Trophoblast cell (in vitro differentiated cells and primary cell): ENCODE measurements at regions not wholly inside any gene's neighbourhood (a gene's known extent, or its start where the extent isn't known, plus 50 kb on each side); places are given as distances from the start of the nearest gene placed in this dataset.
"Not testable (repeated sequence)": the region's sequence is repeated elsewhere in the genome, so short reads cannot be mapped to it uniquely, and the experiment has no call there.

Source experiments
- DNase-seq, 2 donors: peaks; one replicate each; pipeline ENCODE4 v3.0.0-alpha.2; 2016
- H2AFZ ChIP-seq: 2 replicates; pipeline ENCODE4 v1.6.1; 2013; ENCODE audit warnings: low read length, moderate library complexity, mild to moderate bottlenecking; ENCODE audit not compliant: insufficient read depth, poor library complexity
- H2AK5ac ChIP-seq: 2 replicates; pipeline ENCODE4 v1.6.1; 2013; ENCODE audit warnings: mild to moderate bottlenecking, low read length
- H2BK120ac ChIP-seq: 2 replicates; pipeline ENCODE4 v1.6.1; 2013; ENCODE audit warnings: low read length, mild to moderate bottlenecking, moderate library complexity; ENCODE audit not compliant: insufficient read depth, poor library complexity
- H2BK12ac ChIP-seq: 2 replicates; pipeline ENCODE4 v1.6.1; 2013; ENCODE audit warnings: mild to moderate bottlenecking, low read length, moderate library complexity
- H2BK5ac ChIP-seq: 2 replicates; pipeline ENCODE4 v1.6.1; 2013; ENCODE audit warnings: low read length, low read depth, moderate library complexity, mild to moderate bottlenecking; ENCODE audit not compliant: poor library complexity
- H3K14ac ChIP-seq: 2 replicates; pipeline ENCODE4 v1.6.1; 2013; ENCODE audit warnings: mild to moderate bottlenecking, low read length
- H3K18ac ChIP-seq: 2 replicates; pipeline ENCODE4 v1.6.1; 2013; ENCODE audit warnings: mild to moderate bottlenecking, low read length
- H3K23ac ChIP-seq: 2 replicates; pipeline ENCODE4 v1.6.1; 2013; ENCODE audit warnings: low read length
- H3K27ac ChIP-seq: 2 replicates; pipeline ENCODE4 v1.5.1; 2013; ENCODE audit warnings: low read depth, mild to moderate bottlenecking, inconsistent platforms, low read length, moderate library complexity
- H3K27me3 ChIP-seq: 2 replicates; pipeline ENCODE4 v1.6.1; 2013; ENCODE audit warnings: inconsistent platforms, mild to moderate bottlenecking, low read length, moderate library complexity; ENCODE audit not compliant: insufficient read depth
- H3K36me3 ChIP-seq, 2 experiments: 1 replicate in 1 of 2; 2 replicates in 1 of 2; pipeline ENCODE4 v1.6.1; 2013; ENCODE audit warnings: low read length in 2 of 2, mild to moderate bottlenecking in 2 of 2, moderate library complexity in 1 of 2; ENCODE audit not compliant: insufficient read depth in 2 of 2, control insufficient read depth in 1 of 2
- H3K4ac ChIP-seq: 2 replicates; pipeline ENCODE4 v1.6.1; 2013; ENCODE audit warnings: low read depth, mild to moderate bottlenecking, low read length, moderate library complexity
- H3K4me1 ChIP-seq, 2 experiments: 1 replicate in 1 of 2; 2 replicates in 1 of 2; pipeline ENCODE4 v1.6.1; 2013; ENCODE audit warnings: low read length in 2 of 2, mild to moderate bottlenecking in 2 of 2, moderate library complexity in 1 of 2; ENCODE audit not compliant: insufficient read depth in 2 of 2, control insufficient read depth in 1 of 2
- H3K4me2 ChIP-seq: 2 replicates; pipeline ENCODE4 v1.6.1; 2013; ENCODE audit warnings: inconsistent platforms, mild to moderate bottlenecking, low read length, moderate library complexity
- H3K4me3 ChIP-seq: 2 replicates; pipeline ENCODE4 v1.5.1; 2013; ENCODE audit warnings: mild to moderate bottlenecking, low read depth, low read length, inconsistent platforms
- H3K79me1 ChIP-seq: one replicate; pipeline ENCODE4 v1.6.1; 2013; ENCODE audit warnings: low read length
- H3K79me2 ChIP-seq: 2 replicates; pipeline ENCODE4 v1.6.1; 2013; ENCODE audit warnings: low read length, mild to moderate bottlenecking; ENCODE audit not compliant: control insufficient read depth, insufficient read depth, poor library complexity
- H3K9ac ChIP-seq: 2 replicates; pipeline ENCODE4 v1.6.1; 2013; ENCODE audit warnings: mild to moderate bottlenecking, low read length
- H3K9me3 ChIP-seq: 2 replicates; pipeline ENCODE4 v1.6.1; 2013; ENCODE audit warnings: low read depth, mild to moderate bottlenecking, control low read depth, inconsistent platforms, low read length; ENCODE audit not compliant: insufficient read depth
- H4K12ac ChIP-seq: 2 replicates; pipeline ENCODE4 v1.6.1; 2013; ENCODE audit warnings: low read depth, mild to moderate bottlenecking, low read length, moderate library complexity
- H4K8ac ChIP-seq: 2 replicates; pipeline ENCODE4 v1.6.1; 2013; ENCODE audit warnings: low read depth, mild to moderate bottlenecking, low read length, moderate library complexity
- H4K91ac ChIP-seq: one replicate; pipeline ENCODE4 v1.6.1; 2013; ENCODE audit warnings: low read depth, mild to moderate bottlenecking, low read length, moderate library complexity
- WGBS: extraction: QIAGEN DNeasy Blood & Tissue Kit; methylation state at CpG from one replicate; pipeline ENCODE4 v1.1.7; 2013; ENCODE audit warnings: missing lambda C conversion rate; ENCODE audit not compliant: insufficient read length, insufficient coverage; ENCODE audit errors: extremely low coverage; 5-methylcytosine and 5-hydroxymethylcytosine counted together

- Histone ChIP-seq H3K14ac (no peak overlapping the region), H3K18ac (no peak overlapping the region), H3K4ac (no peak overlapping the region), H3K23ac (no peak overlapping the region), H4K8ac (no peak overlapping the region), H3K36me3 (no peaks in the 10 kb centered on the region), H3K9ac (no peak overlapping the region), H2BK12ac (no peak overlapping the region), H3K79me2 (no peaks in the 10 kb centered on the region), H3K9me3 (no peaks in the 10 kb centered on the region), H3K4me2 (no peak overlapping the region), H2BK5ac (no peak overlapping the region), H2BK120ac (no peak overlapping the region), H3K4me1 (no peaks in the 10 kb centered on the region), H2AK5ac (no peak overlapping the region), H2AFZ (no peak overlapping the region), H3K4me3 (no peak overlapping the region), H3K27me3 (no peaks in the 10 kb centered on the region), H4K12ac (no peak overlapping the region), H3K27ac (no peak overlapping the region), H4K91ac (no peak overlapping the region), H3K79me1 (no peaks in the 10 kb centered on the region)
- WGBS, result no CpG with 5 or more reads among the region's 3 CpGs
- no peak for DNase-seq
Measured at GRCh38 chrX:137858106-137858505, 292.2 kb downstream of the ZIC3 start.

GRCh38 chrX:137878401-137878800 lies 312.5 kb downstream of the ZIC3 start:
- no peak overlapping the region for H3K27ac ChIP-seq
- WGBS, result no CpG with 5 or more reads among the region's 3 CpGs
- H3K9me3 ChIP-seq, result no peaks in the 10 kb centered on the region
- H4K91ac ChIP-seq, result no peak overlapping the region
- no peak overlapping the region for H3K4me3 ChIP-seq
- no peaks in the 10 kb centered on the region for H3K4me1 ChIP-seq
- no peaks in the 10 kb centered on the region for H3K27me3 ChIP-seq
- no peak overlapping the region for H2AK5ac ChIP-seq
- no peaks in the 10 kb centered on the region for H3K79me1 ChIP-seq
- no peak overlapping the region for H2BK12ac ChIP-seq
- H3K4ac ChIP-seq, result no peak overlapping the region
- H2BK5ac ChIP-seq, result no peak overlapping the region
- no peak overlapping the region for H4K8ac ChIP-seq
- H3K18ac ChIP-seq, result no peak overlapping the region
- no peak overlapping the region for H4K12ac ChIP-seq
- no peak for DNase-seq
- no peak overlapping the region for H3K4me2 ChIP-seq
- H3K36me3 ChIP-seq, result no peaks in the 10 kb centered on the region
- H2AFZ ChIP-seq, result no peak overlapping the region
- H3K9ac ChIP-seq, result no peak overlapping the region
- no peaks in the 10 kb centered on the region for H3K79me2 ChIP-seq
- no peak overlapping the region for H3K23ac ChIP-seq
- no peak overlapping the region for H2BK120ac ChIP-seq
- H3K14ac ChIP-seq, result no peak overlapping the region

GRCh38 chrX:137882960-137883359 lies 317.0 kb downstream of the ZIC3 start:
- no peak overlapping the region for H3K4me2 ChIP-seq
- WGBS, result no CpG with 5 or more reads among the region's 2 CpGs
- no peak overlapping the region for H2BK120ac ChIP-seq
- no peak for DNase-seq
- H3K27ac ChIP-seq, result no peak overlapping the region
- no peak overlapping the region for H4K91ac ChIP-seq
- H3K4me1 ChIP-seq, result no peaks in the 10 kb centered on the region
- no peak overlapping the region for H3K14ac ChIP-seq
- no peak overlapping the region for H3K4ac ChIP-seq
- H3K79me2 ChIP-seq, result no peaks in the 10 kb centered on the region
- no peak overlapping the region for H2BK5ac ChIP-seq
- no peak overlapping the region for H2AK5ac ChIP-seq
- no peak overlapping the region for H3K18ac ChIP-seq
- H3K23ac ChIP-seq, result no peak overlapping the region
- no peaks in the 10 kb centered on the region for H3K9me3 ChIP-seq
- H3K27me3 ChIP-seq, result no peaks in the 10 kb centered on the region
- no peak overlapping the region for H2BK12ac ChIP-seq
- no peaks in the 10 kb centered on the region for H3K36me3 ChIP-seq
- H4K8ac ChIP-seq, result no peak overlapping the region
- H4K12ac ChIP-seq, result no peak overlapping the region
- H2AFZ ChIP-seq, result no peak overlapping the region
- H3K79me1 ChIP-seq, result no peaks in the 10 kb centered on the region
- no peak overlapping the region for H3K4me3 ChIP-seq
- H3K9ac ChIP-seq, result no peak overlapping the region

- H3K9me3 ChIP-seq, H3K79me2 ChIP-seq, H3K9ac ChIP-seq, H3K79me1 ChIP-seq, H4K12ac ChIP-seq, H4K8ac ChIP-seq, H3K4me2 ChIP-seq, H3K14ac ChIP-seq, H2BK12ac ChIP-seq, H3K23ac ChIP-seq, H3K4me3 ChIP-seq, H3K18ac ChIP-seq, H4K91ac ChIP-seq, H3K4ac ChIP-seq, H3K27ac ChIP-seq, H2AK5ac ChIP-seq, H2BK120ac ChIP-seq, H3K4me1 ChIP-seq, DNase-seq, H3K36me3 ChIP-seq, H2BK5ac ChIP-seq, H3K27me3 ChIP-seq, H2AFZ ChIP-seq: not testable (repeated sequence)
- no CpG with 5 or more reads among the region's 1 CpG for WGBS
Measured at GRCh38 chrX:137884813-137885212, 318.9 kb downstream of the ZIC3 start.
